Mesothelial cell of epicardium (in vitro differentiated cells): ENCODE measurements at regions not wholly inside any gene's neighbourhood (a gene's known extent, or its start where the extent isn't known, plus 50 kb on each side); places are given as distances from the start of the nearest gene placed in this dataset.
"Not testable (repeated sequence)": the region's sequence is repeated elsewhere in the genome, so short reads cannot be mapped to it uniquely, and the experiment has no call there.

Experiments
- DNase-seq, 2 experiments: peaks; one replicate each; pipeline ENCODE4 v3.0.0; 2021; ENCODE audit warnings: low spot score in 2 of 2; ENCODE audit not compliant: unreplicated experiment in 2 of 2
- H3K27ac Mint-ChIP-seq: 2 replicates; pipeline ENCODE4 v1.8.0; 2021; ENCODE audit warnings: mixed read lengths
- H3K27me3 Mint-ChIP-seq: 2 replicates; pipeline ENCODE4 v1.8.0; 2021; ENCODE audit warnings: low read depth, mixed read lengths
- H3K36me3 Mint-ChIP-seq: 2 replicates; pipeline ENCODE4 v1.8.0; 2021; ENCODE audit warnings: mixed read lengths
- H3K4me1 Mint-ChIP-seq: 2 replicates; pipeline ENCODE4 v1.8.0; 2021; ENCODE audit warnings: mixed read lengths
- H3K4me3 Mint-ChIP-seq: 2 replicates; pipeline ENCODE4 v1.8.0; 2021; ENCODE audit warnings: mild to moderate bottlenecking, moderate library complexity, mixed read lengths
- H3K9me3 Mint-ChIP-seq: 2 replicates; pipeline ENCODE4 v1.8.0; 2021; ENCODE audit warnings: mixed read lengths
- TF ChIP-seq, protein P1 (sequence below): fragments of 200-600 bp; sonication (generic); IDR thresholded peaks from one replicate; pipeline ENCODE4 v1.5.0; 2021; ENCODE audit warnings: antibody characterized with exemption; ENCODE audit not compliant: unreplicated experiment

DNA sequence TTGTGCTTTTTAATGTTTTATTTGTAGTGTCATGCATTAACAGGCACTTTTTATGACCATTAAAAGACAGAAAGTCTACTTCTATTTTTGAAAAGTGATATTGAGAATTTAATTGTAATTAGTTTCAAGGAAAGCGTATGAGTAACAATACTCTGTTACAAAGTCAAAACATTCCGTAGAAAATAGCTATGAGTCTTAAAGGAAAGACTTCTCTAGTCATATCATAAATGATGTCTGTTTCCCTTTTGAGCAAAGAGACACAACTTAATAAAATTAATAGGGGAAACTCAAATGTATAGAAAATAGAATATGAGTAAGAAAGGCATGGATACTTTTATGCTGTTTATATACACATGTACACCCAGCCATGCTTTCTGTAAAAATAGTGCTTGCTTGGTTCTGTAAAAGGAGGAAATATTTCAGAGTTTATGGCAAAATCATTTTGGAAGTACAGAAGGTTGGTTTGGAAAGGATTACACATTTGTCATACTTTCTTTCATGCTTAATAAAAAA, 107.8 kb upstream of the AHI1 start:
- Mint-ChIP-seq H3K27ac (no peak overlapping the region), H3K4me3 (no peak overlapping the region), H3K36me3 (no peaks in the 10 kb centered on the region), H3K9me3 (no peaks in the 10 kb centered on the region), H3K27me3 (no peaks in the 10 kb centered on the region), H3K4me1 (peaks cover 14% of the 10 kb centered on the region)
- no peak for DNase-seq
- TF ChIP-seq, protein P1, sequence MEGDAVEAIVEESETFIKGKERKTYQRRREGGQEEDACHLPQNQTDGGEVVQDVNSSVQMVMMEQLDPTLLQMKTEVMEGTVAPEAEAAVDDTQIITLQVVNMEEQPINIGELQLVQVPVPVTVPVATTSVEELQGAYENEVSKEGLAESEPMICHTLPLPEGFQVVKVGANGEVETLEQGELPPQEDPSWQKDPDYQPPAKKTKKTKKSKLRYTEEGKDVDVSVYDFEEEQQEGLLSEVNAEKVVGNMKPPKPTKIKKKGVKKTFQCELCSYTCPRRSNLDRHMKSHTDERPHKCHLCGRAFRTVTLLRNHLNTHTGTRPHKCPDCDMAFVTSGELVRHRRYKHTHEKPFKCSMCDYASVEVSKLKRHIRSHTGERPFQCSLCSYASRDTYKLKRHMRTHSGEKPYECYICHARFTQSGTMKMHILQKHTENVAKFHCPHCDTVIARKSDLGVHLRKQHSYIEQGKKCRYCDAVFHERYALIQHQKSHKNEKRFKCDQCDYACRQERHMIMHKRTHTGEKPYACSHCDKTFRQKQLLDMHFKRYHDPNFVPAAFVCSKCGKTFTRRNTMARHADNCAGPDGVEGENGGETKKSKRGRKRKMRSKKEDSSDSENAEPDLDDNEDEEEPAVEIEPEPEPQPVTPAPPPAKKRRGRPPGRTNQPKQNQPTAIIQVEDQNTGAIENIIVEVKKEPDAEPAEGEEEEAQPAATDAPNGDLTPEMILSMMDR, result no peak

DNA sequence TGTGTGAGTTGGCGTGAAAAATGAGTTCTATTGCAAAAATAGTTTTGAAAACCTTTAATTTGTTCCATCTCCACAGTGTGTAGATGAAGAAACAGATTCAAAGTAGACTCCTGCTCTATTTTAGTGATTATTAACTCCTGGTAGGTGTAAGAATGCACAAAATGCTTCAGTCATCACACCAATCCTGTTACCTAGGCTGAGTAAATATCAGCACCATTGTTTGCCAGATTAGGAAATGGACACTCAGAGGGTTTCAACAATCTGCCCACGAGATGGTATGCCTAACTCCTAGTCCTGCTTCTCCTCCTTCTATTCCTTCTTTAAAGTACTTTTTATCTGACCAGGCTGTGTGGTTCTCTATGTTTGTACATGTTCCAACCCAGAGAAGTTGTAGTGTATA, 108.9 kb upstream of the AHI1 start:
- no peak overlapping the region for H3K27ac Mint-ChIP-seq
- TF ChIP-seq, protein P1, result no peak
- no peak overlapping the region for H3K4me3 Mint-ChIP-seq
- H3K27me3 Mint-ChIP-seq, result no peaks in the 10 kb centered on the region
- no peaks in the 10 kb centered on the region for H3K36me3 Mint-ChIP-seq
- peaks cover 4% of the 10 kb centered on the region for H3K9me3 Mint-ChIP-seq
- no peak for DNase-seq
- H3K4me1 Mint-ChIP-seq, result peaks cover 14% of the 10 kb centered on the region

DNA sequence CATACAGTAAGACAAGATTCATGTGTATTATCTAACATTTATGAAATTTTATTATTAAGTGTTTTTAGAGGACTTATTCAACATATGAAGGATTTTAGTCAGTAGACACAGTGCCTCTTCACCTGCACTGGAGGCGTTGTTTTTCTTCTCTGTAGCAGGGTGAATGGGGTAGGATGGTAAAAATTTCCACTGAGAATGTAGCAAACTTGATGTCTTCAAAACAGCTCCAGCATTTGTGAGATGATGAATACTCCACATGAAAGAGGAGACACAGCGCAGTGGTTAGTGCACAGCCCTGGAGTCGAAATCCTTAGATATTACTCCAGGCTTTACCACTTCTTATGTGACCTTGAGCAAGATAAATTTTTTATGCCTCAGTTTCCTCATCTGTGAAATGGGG, 110.5 kb upstream of the AHI1 start:
- no peak overlapping the region for H3K4me3 Mint-ChIP-seq
- TF ChIP-seq, protein P1, result no peak

DNA sequence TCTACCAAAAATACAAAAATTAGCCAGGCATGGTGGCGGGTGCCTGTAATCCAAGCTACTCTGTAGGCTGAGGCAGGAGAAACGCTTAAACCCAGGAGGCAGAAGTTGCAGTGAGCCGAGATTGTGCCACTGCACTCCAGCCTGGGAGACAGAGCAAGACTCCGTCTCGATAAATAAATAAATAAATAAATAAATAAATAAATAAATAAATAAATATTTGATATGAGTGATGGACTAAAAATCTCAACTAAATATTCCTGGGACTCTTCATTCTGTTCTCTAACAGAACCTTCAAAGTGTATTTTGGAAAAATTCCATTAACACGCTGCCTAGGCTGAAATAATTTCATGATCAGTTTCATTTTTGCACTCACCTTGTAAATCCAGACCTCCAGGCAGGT, 112.7 kb upstream of the AHI1 start:
- H3K36me3 Mint-ChIP-seq, DNase-seq, H3K27ac Mint-ChIP-seq, H3K9me3 Mint-ChIP-seq, H3K27me3 Mint-ChIP-seq, H3K4me3 Mint-ChIP-seq: not testable (repeated sequence)
- peaks cover 16% of the 10 kb centered on the region for H3K4me1 Mint-ChIP-seq

More for the DNA sequence above, 110.5 kb upstream of the AHI1 start:
- no peak for DNase-seq
- Mint-ChIP-seq H3K4me1 (peaks cover 14% of the 10 kb centered on the region), H3K27ac (no peak overlapping the region), H3K9me3 (peaks cover 4% of the 10 kb centered on the region), H3K27me3 (peaks cover 1% of the 10 kb centered on the region), H3K36me3 (no peaks in the 10 kb centered on the region)

DNA sequence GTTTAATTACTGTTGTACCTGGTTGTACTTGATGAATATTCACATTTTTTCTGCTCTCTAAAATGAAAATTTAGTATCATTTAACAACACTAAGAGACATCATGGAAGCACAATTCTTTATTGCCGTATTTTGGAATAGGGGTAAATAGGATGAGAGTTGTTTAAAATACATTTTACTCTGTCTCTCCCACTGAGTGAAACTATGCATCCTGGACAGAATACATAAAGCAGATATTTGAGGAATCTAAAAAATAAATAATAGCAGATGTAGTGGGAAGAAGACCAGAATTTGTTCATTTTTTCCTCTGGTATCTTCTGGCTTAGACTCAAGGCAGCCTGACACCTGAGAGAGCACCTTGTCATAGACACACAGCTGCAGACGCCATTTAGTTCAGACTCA, 119.1 kb upstream of the AHI1 start:
- H3K9me3 Mint-ChIP-seq, result no peaks in the 10 kb centered on the region
- peaks cover 1% of the 10 kb centered on the region for H3K27me3 Mint-ChIP-seq
- H3K27ac Mint-ChIP-seq, result peak overlapping the region; percentile 18
- TF ChIP-seq, protein P1, result no peak
- H3K4me3 Mint-ChIP-seq, result no peak overlapping the region
- peaks cover 23% of the 10 kb centered on the region for H3K4me1 Mint-ChIP-seq
- no peak for DNase-seq
- H3K36me3 Mint-ChIP-seq, result no peaks in the 10 kb centered on the region

DNA sequence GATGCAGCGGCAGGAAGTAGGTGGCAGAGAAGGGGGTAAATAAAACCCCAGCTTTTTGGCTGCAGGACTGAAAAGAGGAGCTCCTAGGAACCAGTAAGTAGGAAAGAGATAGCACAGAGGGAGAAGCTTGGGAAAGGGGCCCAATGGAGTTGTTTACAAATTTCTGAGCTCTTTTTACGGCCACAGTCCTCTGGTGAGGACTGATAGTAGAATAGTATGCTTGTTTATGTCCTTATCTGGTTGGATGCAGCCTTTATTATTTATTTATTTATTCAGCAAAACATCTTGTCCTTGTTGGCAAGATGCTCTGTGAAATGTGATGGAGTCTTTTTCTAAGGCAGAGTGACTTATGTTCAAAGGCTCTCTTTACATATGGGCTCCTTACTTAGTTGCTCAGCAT, 119.7 kb upstream of the AHI1 start:
- Mint-ChIP-seq H3K36me3 (no peaks in the 10 kb centered on the region), H3K9me3 (no peaks in the 10 kb centered on the region), H3K27ac (peak overlapping the region; percentile 18), H3K4me3 (no peak overlapping the region), H3K27me3 (no peaks in the 10 kb centered on the region), H3K4me1 (peaks cover 23% of the 10 kb centered on the region)
- TF ChIP-seq, protein P1, result no peak
- no peak for DNase-seq
